Inflammatory macrophage treated with lipopolysaccharide for 1 hour (primary cell): ENCODE measurements at regions not wholly inside any gene's neighbourhood (a gene's known extent, or its start where the extent isn't known, plus 50 kb on each side); places are given as distances from the start of the nearest gene placed in this dataset.
"Not testable (repeated sequence)": the region's sequence is repeated elsewhere in the genome, so short reads cannot be mapped to it uniquely, and the experiment has no call there.

ENCODE experiments used
- DNase-seq, 2 donors: peaks; one replicate each; pipeline ENCODE4 v3.0.0-alpha.2; 2020 to 2022

DNA sequence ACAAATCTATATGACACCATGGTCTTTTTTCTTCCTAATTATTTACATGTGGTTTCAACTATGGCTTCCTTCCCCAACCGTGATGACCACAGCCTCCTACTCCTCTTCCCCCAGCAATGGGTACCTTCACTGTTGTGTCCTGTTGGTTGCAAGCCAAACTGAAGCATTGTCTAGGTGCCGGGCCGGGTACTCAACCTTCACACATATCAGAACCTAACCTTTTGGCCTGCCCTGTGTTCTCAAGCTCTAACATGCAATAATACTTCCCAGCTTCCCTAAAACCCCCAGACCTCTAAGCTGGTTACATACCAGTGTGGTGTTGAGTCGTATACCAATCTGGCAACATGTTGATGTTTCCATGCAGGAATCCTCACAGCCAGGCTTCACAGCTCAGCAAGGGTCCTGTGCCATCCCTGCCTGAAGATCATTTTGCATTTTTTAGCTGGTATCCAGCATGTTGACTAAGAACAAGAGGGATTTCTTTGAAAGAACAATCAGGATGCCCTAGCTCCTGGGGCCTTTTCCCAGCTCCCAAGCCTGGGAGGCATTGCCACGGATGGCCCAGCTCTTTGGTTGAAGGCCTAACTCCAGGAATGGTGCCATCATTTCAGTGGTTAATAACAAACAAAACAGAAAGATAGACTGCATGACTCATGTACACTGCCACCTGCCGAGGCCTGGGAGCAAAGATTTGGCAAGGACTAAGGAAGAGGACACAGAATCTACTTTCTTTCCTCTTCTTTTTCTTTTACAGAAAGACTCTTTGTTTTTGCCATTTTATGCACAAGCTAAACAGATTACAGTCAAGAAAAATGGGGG, 373.7 kb upstream of the SALL1 start:
- DNase-seq: no peak

DNA sequence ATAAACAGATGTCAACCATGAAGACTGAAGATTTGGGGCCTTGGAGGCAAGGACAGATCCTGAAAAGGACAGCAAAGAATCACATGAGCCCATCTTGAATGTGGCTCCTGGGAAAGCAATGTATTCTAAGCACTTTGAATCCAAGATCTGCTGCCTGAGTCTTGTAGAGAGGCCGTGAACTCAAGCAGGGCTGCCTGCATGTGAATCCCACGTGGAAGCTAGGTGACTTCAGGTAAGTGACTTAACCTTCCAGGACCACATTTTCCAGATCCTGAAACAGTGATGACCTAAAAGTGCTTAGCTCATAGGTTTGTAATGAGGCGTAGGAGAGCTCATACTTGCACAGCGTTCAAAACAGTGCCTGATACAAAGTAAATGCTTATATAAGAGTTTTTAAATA, 373.0 kb upstream of the SALL1 start:
- DNase-seq: no peak

DNA sequence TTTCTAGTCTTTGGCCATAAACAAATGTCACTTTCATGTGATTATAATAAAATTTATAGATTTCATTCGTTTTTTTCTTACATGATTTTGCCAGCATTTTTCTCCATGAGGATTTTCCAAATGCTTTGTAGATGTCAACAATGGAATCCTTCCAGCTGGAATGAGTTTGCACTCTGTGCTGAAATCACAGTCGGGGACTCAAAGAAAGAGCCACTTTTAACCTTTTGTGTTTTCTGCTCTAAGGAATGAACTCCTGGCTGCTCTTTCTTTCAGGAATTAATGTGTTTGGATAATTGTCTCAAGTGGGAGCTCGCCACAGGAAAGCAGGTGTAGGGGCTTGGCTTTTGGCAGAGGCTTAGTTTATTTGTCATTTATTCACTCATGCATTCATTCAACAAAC, 372.3 kb upstream of the SALL1 start:
- DNase-seq: no peak

DNA sequence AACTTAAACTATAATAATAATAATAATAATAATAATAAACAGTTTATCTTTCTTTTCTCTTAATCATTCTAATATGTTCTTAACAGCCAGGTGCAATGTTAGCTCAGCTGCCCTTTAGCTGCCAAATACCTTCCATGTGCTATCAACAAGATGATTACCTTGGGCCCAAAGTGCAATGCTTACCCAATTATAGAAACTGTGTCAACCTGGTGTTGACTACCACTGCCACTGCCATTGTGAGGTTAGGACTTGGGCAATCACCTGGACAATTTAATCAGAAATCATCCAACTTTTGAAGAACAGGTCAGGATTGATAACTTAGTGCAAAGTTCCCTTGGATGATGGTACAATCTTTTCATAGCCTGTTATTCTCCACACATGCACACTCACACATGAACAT, 371.8 kb upstream of the SALL1 start:
- no peak for DNase-seq

DNA sequence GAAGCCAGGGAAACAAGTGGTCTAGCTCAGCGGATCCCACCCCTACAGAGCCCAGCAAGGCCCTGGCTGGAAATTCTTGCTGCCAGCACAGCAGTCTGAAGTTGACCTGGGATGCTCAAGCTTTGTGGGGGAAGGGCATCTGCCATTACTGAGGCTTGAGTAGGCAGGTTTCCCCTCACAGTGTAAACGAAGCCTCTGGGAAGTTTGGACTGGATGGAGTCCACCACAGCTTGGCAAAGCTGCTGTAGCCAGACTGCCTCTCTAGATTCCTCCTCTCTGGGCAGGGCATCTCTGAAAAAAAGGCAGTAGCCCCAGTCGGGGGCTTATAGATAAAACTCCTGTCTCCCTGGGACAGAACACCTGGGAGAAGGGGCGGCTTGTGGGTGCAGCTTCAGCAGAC, 365.9 kb upstream of the SALL1 start:
- DNase-seq: not testable (repeated sequence)

DNA sequence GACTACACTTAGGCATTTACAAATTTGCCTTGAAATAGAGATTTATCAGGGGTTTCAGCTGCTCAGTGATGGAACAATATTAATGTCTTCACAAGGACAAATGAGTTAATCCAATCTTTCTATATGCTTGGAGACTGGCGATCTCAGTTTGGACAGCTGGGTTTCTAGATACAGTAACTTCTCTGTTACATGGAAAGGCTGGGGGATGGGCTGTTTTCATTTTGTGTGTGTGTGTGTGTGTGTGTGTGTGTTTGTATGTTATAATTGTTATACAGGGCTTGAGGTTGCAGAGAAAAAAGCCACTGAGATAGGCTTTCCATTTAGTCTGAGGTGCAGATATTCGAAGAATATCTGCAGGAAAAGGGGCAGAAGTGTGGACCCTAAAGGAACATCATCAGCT, 359.3 kb upstream of the SALL1 start:
- no peak for DNase-seq

DNA sequence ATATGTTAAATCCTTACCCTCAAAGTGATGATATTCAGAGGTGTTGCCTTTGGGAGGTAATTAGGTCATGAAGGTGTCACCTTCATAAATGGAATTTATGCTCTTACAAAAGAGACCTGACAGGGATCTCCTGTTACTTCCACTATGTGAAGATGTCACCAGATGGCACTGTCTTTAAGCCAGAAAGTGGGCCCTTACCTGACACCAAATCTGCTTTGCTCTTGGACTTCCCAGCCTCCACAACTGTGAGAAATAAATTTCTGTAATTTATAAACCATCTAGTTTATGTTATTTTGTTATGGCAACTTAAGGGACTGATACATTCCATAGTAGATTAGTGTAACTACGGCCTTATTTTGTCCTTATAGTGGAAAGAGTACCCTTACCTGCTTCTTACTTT, 358.3 kb upstream of the SALL1 start:
- no peak for DNase-seq

DNA sequence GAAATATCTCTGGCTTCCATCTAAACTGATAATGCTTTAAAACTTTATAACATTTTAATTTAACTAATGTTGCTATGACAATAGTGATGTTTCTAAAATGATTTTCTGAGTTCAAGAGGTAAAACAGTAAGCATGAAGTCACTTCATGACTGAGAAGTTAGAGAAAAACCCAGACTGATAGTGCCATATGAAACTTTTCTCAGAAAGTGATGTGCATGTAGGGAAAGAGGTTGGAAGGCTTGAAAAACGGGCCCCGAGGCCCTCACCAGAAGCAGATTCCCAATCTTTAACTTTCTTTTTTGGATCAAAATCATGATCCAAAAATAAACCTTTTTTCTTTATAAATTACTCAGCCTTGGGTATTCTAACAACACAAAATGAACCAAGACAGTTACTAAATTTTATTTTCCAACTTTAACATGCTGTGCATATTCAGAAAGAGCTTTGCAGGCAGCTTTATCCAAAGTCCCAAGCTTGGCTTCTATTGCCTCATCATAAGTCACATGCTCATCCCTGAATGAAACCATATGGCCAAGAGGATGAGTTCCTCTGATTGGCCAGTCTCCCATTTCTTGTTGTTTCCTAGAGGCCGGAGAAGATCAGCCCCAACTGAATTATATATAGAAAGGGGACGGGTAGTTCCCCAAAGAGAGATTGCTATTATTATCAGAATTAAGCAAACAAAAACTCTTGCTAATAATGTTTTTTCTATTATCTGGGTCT, 357.6 kb upstream of the SALL1 start:
- no peak for DNase-seq

DNA sequence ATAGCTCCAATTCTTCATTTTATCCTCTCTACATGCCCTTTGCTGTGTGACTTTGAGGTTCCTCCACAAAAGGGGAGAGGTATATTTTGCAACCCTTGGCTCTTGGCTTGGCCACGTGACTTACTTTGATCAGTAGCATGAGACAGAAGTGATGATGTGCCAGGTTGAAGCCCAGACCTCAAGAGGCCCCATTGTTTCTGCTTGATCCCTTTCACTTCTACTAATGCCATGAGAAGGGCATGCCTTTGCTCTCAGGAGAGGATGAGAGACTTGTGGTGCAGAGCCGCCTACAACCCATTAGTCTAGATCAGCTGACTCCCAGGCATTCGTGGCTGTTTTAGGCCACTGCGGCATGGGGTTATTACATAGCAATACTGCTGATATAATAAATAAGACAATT, 356.2 kb upstream of the SALL1 start:
- DNase-seq: no peak

DNA sequence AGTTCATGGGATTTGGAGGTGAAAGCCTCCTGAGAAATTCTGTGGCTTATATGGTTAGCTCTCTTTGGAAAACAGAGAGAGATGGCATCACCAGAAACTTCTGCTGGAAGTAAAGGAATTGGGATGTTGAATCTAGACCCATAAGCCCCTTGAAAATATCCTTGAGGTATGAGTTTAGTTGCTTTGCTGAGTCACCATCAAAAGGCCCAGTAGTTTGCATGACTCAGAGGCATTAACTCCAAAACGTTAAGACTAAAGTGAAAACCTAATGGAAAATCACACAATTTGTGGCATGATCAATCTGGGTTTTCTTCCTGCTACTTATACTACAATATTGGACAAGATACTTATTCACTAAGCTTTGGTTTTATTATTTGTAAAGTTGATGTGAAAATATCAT, 349.2 kb upstream of the SALL1 start:
- no peak for DNase-seq

DNA sequence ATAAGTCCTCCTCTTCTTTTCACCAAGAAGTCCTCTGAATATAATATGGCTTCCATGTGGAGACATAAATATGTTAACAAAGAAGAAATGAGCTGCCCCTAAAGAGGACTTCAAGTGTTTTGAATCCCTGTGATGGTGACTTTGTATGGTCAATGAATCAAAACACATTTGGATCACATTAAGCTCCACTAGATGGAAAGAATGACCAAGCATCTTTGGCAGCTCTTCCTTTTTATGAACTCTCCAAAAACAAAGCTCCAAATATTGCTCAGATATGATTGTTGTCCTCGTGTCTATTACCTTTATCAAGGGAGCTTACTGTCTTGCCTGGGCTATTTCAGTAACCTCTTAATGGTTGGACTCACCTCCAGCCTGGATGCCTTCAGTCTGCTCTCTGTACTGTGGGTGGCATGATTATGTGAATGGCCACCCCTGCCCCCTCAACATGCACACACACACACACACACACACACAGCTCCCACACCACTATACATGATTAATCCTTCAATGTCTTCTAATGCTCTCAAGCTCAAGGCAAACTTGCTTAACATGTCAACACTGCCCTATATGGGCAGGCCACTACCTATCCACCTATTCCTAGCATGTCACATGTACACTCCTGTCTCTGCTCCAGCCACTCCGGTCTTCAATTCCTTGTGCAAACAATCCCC, 346.6 kb upstream of the SALL1 start:
- DNase-seq: no peak

DNA sequence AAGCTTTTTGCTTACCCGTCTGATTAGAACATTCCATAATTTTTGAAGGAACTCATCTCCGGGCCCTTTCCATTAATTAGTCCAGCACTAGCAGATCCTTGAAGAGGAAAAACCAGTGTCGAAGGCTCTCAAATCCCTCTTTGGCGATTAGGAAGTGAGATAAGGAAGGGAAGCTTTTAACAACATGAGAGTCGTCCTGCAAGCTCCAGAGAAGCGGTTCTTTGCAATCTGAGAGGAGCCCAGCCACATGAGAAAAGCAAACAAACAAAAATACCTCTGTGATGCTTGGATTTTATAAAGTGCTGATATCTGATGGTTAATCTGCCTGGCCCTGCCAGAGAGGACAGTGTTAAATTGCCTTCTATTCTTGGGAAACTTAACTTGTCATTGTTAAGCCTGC, 339.8 kb upstream of the SALL1 start:
- DNase-seq: no peak

DNA sequence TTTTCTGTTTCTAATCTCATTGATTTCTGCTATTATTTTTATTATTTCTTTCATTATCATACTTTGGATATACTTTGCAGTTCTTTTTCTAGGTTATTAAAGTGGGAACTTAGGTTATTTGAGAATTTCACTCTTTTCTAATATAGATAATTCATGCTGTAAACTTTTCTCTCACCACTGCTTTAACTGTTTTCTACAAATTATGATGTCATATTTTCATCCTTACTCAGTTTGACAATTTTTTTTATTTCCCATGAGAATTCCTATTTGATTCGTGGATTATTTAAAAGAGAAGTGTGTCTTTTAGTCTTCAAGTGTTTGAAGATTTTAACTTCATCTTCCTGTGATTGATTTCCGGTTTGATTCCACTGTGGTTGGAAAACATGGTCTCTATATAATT, 336.8 kb upstream of the SALL1 start:
- DNase-seq: no peak

DNA sequence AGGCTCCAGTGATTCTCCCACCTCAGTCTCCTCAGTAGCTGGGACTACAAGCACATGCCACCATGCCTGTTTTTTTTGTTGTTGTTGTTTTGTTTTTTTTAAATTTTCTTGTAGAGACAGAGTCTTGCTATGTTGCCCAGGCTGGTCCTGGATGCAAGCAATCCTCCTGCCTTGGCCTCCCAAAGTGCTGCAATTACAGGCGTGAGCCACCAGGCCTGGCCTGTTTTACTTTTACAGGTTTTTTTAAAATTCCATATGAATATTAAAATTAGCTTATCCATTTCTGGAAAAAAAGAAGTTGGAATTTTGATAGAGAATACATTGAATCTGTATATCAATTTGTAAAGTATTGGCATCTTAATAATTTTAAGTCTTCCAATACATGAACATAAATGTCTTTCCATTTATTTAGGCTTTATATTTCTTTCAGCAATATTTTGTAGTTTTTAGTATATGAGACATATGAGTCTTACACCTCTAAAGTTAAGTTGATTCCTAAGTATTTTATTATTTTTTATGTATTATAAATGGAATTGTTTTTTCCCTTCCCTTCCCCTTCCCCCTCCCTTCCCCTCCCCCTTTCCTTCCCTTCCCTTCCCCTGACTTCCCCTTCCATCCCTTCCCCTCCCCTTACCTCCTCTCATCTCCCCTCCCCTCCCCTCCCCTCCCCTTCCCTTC, 323.5 kb upstream of the SALL1 start:
- DNase-seq: no peak

DNA sequence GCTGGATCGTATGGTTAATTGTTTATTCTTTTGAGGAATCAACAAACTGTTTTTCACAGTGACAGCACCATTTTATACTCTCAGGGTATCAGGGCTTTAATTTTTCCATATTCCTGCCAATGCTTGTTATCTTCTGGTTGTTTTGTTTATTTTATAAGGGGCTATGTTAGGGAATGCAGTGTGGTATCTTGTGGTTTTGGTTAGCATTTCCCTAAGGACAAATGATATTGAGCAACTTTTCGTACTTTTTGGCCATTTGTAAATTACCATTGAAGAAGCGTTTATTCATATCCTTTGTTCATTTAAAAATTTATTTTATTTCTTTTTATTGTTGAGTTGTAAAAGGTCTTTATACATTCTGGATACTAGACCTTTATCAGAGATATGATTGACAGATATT, 322.0 kb upstream of the SALL1 start:
- no peak for DNase-seq

DNA sequence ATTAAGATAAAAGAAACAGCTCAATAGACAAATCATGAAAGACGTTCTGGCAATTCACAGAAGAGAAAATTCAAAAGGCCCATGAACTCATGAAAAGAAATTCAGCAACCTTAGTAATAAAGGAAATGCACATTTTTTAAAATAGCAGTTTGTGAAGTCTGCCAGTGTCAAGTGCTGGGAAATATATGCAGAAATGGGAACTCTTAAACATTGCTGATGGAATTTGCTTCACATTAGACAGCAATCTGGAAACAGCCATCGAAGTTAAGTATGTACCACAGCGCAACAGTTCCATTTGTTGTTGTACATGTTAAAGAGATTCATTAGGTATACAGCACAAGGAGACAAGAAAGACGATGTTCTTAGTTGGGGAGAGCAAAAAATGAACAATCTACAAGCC, 319.4 kb upstream of the SALL1 start:
- no peak for DNase-seq

DNA sequence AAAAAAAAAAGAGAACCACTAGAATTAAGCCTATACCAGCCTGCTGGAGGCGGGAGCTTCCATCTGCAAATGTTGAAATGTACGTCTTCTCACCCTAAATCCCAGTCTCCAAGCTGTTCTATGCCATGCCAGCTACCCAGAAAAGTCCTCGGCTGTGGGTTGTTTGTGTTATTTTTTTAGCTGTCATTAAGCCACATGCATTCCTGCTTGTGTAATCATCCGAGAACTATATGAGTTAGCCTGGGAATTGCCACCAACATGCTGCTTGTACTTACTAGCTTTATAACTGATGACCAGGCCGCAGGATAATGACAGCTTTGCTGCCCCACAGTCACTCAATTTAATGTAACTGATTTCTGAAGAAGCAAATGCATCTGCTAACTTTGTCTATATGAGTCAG, 313.9 kb upstream of the SALL1 start:
- no peak for DNase-seq

DNA sequence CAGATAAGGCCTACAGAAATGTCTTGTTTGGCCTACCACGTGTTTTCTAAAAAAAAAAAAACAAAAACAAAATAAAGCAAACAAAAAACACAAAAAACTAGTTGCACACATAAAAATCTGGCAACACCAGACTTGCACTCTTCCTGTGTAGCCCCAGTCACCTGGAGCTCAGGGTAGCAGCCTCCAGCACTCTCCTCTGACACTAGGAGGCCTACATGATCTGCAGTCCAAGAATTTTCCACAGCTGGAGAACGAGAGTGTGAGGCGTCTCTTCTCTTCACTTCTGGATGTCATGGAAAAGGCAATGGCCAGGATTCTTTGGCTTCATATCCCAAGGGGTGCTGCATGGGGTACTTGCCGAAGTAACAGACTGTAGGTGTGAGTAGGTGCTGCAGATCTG, 310.2 kb upstream of the SALL1 start:
- DNase-seq: no peak

DNA sequence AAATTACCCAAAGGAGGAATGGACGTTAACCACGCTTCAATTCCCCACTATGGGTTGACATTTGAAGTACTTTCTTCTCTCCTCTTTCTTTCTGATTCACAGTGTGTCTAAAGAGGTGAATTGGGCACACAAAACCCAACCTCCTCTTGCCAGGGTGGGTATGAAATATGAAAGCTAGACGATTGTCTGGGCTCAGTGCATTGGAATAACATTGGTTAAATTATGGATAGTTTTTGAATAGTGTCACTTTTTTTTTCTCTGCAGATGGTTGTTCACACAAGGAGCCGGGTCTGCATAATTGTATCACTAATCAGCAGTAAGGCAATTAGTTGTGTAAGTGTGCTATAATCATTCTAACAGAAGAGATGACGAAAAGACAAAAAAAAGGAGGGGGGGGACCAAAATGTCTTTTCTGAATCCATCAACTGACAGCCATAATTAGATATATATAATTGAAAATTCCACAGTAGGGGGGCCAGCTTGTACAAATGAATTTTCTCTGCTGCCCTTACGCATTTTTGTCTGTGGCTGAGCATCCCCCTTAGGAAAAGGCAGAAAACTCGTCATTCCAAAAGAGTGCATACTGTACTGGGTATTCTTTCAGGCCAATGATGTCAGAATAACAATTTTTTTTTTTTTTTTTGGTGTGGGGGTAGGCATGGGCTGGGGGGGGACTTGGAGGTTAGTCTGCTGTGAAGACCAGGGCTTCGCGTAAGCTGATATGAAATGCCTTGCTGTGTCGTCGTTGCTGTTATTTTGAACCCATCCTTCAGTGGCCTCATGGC, 307.5 kb upstream of the SALL1 start:
- DNase-seq: no peak

DNA sequence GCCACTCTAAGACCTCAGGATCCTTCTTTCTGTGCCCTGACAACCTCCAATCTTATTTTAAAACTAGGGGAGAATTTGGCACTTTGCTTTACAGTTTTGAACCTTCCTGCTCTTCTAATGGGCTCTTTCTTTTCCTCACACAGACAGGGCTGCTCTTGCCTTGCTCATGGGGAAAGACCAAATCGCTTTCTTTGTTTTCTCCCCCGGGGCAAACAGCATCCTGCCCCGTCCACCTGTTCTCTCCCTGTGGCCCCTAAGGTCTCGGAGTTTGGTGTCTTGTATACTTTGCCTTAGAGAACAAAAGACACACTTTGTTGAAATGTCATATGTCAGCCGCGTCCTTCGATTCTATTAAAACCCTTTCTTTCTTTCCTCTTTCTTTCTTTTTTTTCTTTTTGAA, 306.7 kb upstream of the SALL1 start:
- no peak for DNase-seq

DNA sequence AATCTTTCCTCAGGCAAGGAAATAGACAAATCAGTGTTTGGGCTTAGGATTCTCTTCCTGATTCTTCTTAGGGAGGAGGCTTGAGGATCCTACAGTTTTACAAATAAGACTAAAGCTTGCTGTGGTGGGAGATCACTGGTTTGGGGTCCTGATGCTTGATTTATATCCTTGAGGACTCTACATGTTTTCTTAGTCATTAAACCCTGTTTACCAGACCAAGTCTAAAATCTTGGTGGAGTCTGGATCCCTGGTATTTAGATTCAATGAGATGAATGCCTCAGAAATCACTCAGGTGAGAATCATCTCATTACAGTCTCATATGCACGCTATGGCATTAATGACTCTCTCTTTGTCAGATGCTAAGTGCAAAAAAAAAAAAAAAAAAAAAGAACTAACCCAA, 304.3 kb upstream of the SALL1 start:
- DNase-seq: no peak

DNA sequence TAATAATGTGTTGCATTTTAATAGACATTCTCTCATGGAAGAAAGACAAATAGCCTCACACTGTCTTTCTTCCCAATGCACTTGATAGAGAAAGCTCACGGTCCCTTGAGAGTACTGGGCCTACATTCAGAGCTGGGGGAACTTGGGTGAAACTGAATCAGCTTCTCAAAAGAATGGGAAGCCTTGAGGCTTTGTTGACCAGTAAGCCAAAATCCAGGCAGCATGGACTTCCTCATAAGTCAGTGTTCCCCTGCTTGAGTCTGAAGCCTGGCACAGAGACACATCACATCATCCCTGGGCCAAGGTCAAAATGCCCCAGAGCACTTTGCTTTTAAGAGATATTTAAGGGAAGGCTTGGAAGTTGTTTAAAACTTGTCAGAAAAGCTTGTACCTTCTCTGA, 302.2 kb upstream of the SALL1 start:
- no peak for DNase-seq

DNA sequence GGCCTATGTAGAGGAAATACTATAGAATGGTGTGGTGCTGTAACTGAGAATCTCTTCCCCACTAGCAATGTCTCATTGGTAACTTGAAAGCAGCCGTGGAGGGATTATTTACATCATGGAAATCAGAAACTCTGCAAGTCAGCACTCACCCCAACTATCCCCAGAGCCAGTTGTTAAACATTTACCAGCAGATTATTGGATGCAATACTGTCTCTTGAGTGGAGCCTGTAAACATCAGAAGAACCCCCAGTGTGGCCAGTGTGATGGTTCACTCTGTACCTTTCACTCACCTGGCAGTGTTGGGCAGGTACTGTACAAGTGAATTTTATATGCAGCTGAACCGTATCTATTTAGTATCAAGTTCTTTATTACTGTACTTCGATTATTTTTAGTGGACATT, 299.8 kb upstream of the SALL1 start:
- DNase-seq: no peak
